HepG2 (cell line): ENCODE measurements at regions not wholly inside any gene's neighbourhood (a gene's known extent, or its start where the extent isn't known, plus 50 kb on each side); places are given as distances from the start of the nearest gene placed in this dataset.

ENCODE experiments used
- ATAC-seq: fragments of 200-7000 bp; cut with Tn5 transposase; 3 replicates; pipeline ENCODE4 v1.9.1; 2020; ENCODE audit warnings: mild to moderate bottlenecking, moderate library complexity
- BruUV-seq: library from RNA; stranded (reverse); fragments of 400-500 nt; replicated peaks from 2 replicates; lab custom pipeline; 2021; lab: Mats Ljungman, UMichigan
- CTCF ChIA-PET: fragments of 300-600 bp; formaldehyde crosslinking; extraction: SDS; loops from one replicate; lab custom pipeline; 2021; ENCODE audit warnings: low total read pairs, inconsistent platforms, low intra/inter-chr PET ratio; lab: Yijun Ruan, JAX
- POLR2A ChIA-PET: fragments of 350-600 bp; sonication (Branson Sonifier 250); formaldehyde crosslinking; loops from one replicate; lab custom pipeline; 2020; ENCODE audit warnings: antibody characterized with exemption, inconsistent platforms; lab: Yijun Ruan, JAX
- DNase-seq: peaks from one replicate; pipeline ENCODE4 v3.0.0-alpha.2; 2015; ENCODE audit warnings: low spot score
- FAIRE-seq: peaks from 3 replicates; lab custom pipeline; 2011; peaks lifted over from hg19 to GRCh38; lab: Jason Lieb, UNC
- H2AFZ ChIP-seq: one replicate; pipeline ENCODE4 v1.6.1; 2011; ENCODE audit warnings: low read length, inconsistent platforms
- H3K27ac ChIP-seq: fragments of 300-600 bp; 3 replicates; pipeline ENCODE4 v1.8.0; 2011; ENCODE audit warnings: mixed run types, mild to moderate bottlenecking, mixed read lengths, low read length, inconsistent platforms; ENCODE audit not compliant: insufficient read depth; ENCODE audit errors: extremely low read length
- H3K27me3 ChIP-seq, 2 experiments: fragments of 200-600 bp in 1 of 2; 2 replicates in 1 of 2; 3 replicates in 1 of 2; pipeline versions ENCODE4 v1.6.0 to v1.8.0; 2011; ENCODE audit warnings: low read length in 2 of 2, mild to moderate bottlenecking in 2 of 2, moderate library complexity in 2 of 2, inconsistent platforms in 1 of 2; ENCODE audit not compliant: insufficient read depth in 2 of 2, control insufficient read depth in 1 of 2
- H3K36me3 ChIP-seq, 2 experiments: fragments of 200-600 bp in 1 of 2; replicated peaks in 1 of 2; 2 replicates in 1 of 2; 3 replicates in 1 of 2; pipeline versions ENCODE4 v1.5.1 to v1.8.0; 2011; ENCODE audit warnings: low read length in 2 of 2, inconsistent platforms in 1 of 2; ENCODE audit not compliant: insufficient read depth in 2 of 2, control insufficient read depth in 1 of 2
- H3K4me1 ChIP-seq: 2 replicates; pipeline ENCODE4 v1.5.1; 2012; ENCODE audit warnings: low read length, inconsistent platforms; ENCODE audit not compliant: insufficient read depth
- H3K4me2 ChIP-seq: 2 replicates; pipeline ENCODE4 v1.6.0; 2011; ENCODE audit warnings: low read depth, low read length, inconsistent platforms
- H3K4me3 ChIP-seq, 3 experiments: fragments of 200-600 bp in 1 of 3; sonication (generic), shearing (Covaris generic) in 1 of 3; replicated peaks in 1 of 3; 2 replicates each; pipeline ENCODE4 v1.5.1; 2011 to 2016; ENCODE audit warnings: low read length in 3 of 3, inconsistent platforms in 2 of 3, low read depth in 2 of 3, mild to moderate bottlenecking in 2 of 3, control low read depth in 1 of 3, mixed read lengths in 1 of 3; ENCODE audit not compliant: insufficient read depth in 1 of 3
- H3K79me2 ChIP-seq: one replicate; pipeline ENCODE4 v1.6.1; 2011; ENCODE audit warnings: low read length, inconsistent platforms; ENCODE audit not compliant: insufficient read depth
- H3K9ac ChIP-seq: 2 replicates; pipeline ENCODE4 v1.6.0; 2011; ENCODE audit warnings: mild to moderate bottlenecking, low read depth, low read length, inconsistent platforms; ENCODE audit not compliant: insufficient read depth
- H3K9me3 ChIP-seq: 2 replicates; pipeline ENCODE4 v1.5.1; 2012; ENCODE audit warnings: mild to moderate bottlenecking, low read length
- H4K20me1 ChIP-seq: 2 replicates; pipeline ENCODE4 v1.6.0; 2011; ENCODE audit warnings: inconsistent platforms, mild to moderate bottlenecking, low read length, moderate library complexity; ENCODE audit not compliant: insufficient read depth
- ELF3 ChIP-seq: IDR thresholded peaks from 2 replicates; pipeline ENCODE4 v1.6.1; 2016; ENCODE audit warnings: missing genetic modification reagents, missing compliant biosample characterization
- HOXA9 ChIP-seq: sonication (generic); formaldehyde crosslinking; IDR thresholded peaks from 2 replicates; pipeline ENCODE4 v1.8.1; 2022; ENCODE audit warnings: missing genetic modification reagents, mild to moderate bottlenecking, moderate library complexity, borderline replicate concordance
- SMC3 ChIP-seq: IDR thresholded peaks from 2 replicates; pipeline ENCODE4 v1.6.1; 2011; ENCODE audit warnings: low read length, improper control_type of control experiment
- ZNF235 ChIP-seq: sonication (generic); formaldehyde crosslinking; IDR thresholded peaks from 2 replicates; pipeline ENCODE4 v1.8.1; 2023; ENCODE audit warnings: mild to moderate bottlenecking, missing genetic modification reagents, borderline replicate concordance
- ZNF430 ChIP-seq: sonication (generic); formaldehyde crosslinking; IDR thresholded peaks from 2 replicates; pipeline ENCODE4 v1.9.0; 2021; ENCODE audit warnings: mild to moderate bottlenecking, missing genetic modification reagents
- WGBS: methylation state at CpG from one replicate; pipeline ENCODE4 v1.1.6; 2017; ENCODE audit warnings: low lambda C conversion rate; 5-methylcytosine and 5-hydroxymethylcytosine counted together
- in situ Hi-C: cut with HindIII; loops from 2 replicates; pipeline ENCODE4 v1.10.0; 2017; ENCODE audit warnings: low pct_unique_long_range_greater_than_20kb; ENCODE audit not compliant: extremely low pct_ligation_motif_present
- intact Hi-C: fragments of 100-400 bp; cut with micrococcal nuclease; formaldehyde crosslinking; loops from one replicate; pipeline ENCODE4 v1.10.0; 2022; ENCODE audit not compliant: unreplicated experiment
- TF ChIP-seq, protein P1 (sequence below): sonication (generic); formaldehyde crosslinking; IDR thresholded peaks from 2 replicates; pipeline ENCODE4 v1.4.0; 2020; ENCODE audit warnings: missing genetic modification reagents, borderline replicate concordance
- TF ChIP-seq, protein P2 (sequence below), 2 experiments: fragments of 450-650 bp in 1 of 2; sonication (generic) in 1 of 2; formaldehyde crosslinking in 1 of 2; IDR thresholded peaks; 2 replicates each; pipeline versions ENCODE4 v1.6.1 to v1.8.0; 2016 to 2022; ENCODE audit warnings: antibody characterized with exemption in 1 of 2, mild to moderate bottlenecking in 1 of 2, missing genetic modification reagents in 1 of 2

DNA sequence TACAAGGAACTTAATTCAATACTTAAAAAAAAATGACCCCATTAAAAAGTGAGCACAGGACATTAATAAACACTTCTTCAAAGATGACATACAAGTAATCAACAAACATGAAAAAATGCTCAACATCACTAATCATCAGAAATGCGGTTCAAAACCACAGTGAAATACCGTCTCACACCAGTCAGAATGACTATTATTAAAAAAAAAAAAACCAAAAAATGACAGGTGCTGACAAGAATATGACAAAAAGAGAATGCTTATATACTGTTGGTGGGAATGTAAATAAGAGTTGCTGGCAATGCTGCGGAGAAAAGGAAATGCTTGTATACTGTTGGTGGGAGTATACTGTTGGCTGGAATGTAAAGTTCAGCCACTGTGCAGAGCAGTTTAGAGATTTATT lies 358.3 kb upstream of the CBLB start:
- ATAC-seq, result no peak
- WGBS, result 45% methylated on average over 3 of the region's 3 CpGs
- no peaks in the 10 kb centered on the region for H3K4me1 ChIP-seq
- BruUV-seq, result no TSS peak
- no peak for DNase-seq
- in situ Hi-C loops, result no loop called here
- no peaks in the 10 kb centered on the region for H3K36me3 ChIP-seq
- no peak for FAIRE-seq
- no peak overlapping the region for H3K4me3 ChIP-seq
- intact Hi-C loops, result no loop called here
- no peaks in the 10 kb centered on the region for H3K27me3 ChIP-seq
- ChIA-PET POLR2A (no interaction called here), CTCF (no interaction called here)
- no peak overlapping the region for H3K9ac ChIP-seq
- no peak overlapping the region for H3K4me2 ChIP-seq
- H2AFZ ChIP-seq, result no peak overlapping the region
- no peaks in the 10 kb centered on the region for H4K20me1 ChIP-seq
- no peak overlapping the region for H3K27ac ChIP-seq
- H3K9me3 ChIP-seq, result peaks cover 10% of the 10 kb centered on the region; the same call in 1 of the 2 replicates
- H3K79me2 ChIP-seq, result no peaks in the 10 kb centered on the region
- TF ChIP-seq ZNF430, result no peak
- TF ChIP-seq ZNF235, result no peak
- TF ChIP-seq, protein P1, sequence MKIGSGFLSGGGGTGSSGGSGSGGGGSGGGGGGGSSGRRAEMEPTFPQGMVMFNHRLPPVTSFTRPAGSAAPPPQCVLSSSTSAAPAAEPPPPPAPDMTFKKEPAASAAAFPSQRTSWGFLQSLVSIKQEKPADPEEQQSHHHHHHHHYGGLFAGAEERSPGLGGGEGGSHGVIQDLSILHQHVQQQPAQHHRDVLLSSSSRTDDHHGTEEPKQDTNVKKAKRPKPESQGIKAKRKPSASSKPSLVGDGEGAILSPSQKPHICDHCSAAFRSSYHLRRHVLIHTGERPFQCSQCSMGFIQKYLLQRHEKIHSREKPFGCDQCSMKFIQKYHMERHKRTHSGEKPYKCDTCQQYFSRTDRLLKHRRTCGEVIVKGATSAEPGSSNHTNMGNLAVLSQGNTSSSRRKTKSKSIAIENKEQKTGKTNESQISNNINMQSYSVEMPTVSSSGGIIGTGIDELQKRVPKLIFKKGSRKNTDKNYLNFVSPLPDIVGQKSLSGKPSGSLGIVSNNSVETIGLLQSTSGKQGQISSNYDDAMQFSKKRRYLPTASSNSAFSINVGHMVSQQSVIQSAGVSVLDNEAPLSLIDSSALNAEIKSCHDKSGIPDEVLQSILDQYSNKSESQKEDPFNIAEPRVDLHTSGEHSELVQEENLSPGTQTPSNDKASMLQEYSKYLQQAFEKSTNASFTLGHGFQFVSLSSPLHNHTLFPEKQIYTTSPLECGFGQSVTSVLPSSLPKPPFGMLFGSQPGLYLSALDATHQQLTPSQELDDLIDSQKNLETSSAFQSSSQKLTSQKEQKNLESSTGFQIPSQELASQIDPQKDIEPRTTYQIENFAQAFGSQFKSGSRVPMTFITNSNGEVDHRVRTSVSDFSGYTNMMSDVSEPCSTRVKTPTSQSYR (CRISPR knock-in tag), result no peak
- no peak for TF ChIP-seq ELF3 (CRISPR knock-in tag)
- TF ChIP-seq, protein P2, sequence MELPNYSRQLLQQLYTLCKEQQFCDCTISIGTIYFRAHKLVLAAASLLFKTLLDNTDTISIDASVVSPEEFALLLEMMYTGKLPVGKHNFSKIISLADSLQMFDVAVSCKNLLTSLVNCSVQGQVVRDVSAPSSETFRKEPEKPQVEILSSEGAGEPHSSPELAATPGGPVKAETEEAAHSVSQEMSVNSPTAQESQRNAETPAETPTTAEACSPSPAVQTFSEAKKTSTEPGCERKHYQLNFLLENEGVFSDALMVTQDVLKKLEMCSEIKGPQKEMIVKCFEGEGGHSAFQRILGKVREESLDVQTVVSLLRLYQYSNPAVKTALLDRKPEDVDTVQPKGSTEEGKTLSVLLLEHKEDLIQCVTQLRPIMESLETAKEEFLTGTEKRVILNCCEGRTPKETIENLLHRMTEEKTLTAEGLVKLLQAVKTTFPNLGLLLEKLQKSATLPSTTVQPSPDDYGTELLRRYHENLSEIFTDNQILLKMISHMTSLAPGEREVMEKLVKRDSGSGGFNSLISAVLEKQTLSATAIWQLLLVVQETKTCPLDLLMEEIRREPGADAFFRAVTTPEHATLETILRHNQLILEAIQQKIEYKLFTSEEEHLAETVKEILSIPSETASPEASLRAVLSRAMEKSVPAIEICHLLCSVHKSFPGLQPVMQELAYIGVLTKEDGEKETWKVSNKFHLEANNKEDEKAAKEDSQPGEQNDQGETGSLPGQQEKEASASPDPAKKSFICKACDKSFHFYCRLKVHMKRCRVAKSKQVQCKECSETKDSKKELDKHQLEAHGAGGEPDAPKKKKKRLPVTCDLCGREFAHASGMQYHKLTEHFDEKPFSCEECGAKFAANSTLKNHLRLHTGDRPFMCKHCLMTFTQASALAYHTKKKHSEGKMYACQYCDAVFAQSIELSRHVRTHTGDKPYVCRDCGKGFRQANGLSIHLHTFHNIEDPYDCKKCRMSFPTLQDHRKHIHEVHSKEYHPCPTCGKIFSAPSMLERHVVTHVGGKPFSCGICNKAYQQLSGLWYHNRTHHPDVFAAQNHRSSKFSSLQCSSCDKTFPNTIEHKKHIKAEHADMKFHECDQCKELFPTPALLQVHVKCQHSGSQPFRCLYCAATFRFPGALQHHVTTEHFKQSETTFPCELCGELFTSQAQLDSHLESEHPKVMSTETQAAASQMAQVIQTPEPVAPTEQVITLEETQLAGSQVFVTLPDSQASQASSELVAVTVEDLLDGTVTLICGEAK (IDR thresholded peaks at IDR 0.05), result no peak
- TF ChIP-seq, protein P2 (CRISPR knock-in tag; IDR thresholded peaks at IDR 0.05), result no peak
- TF ChIP-seq SMC3, result no peak
- no peak for TF ChIP-seq HOXA9 (CRISPR knock-in tag)
